NCI-H446 (cell line): ENCODE measurements at regions not wholly inside any gene's neighbourhood (a gene's known extent, or its start where the extent isn't known, plus 50 kb on each side); places are given as distances from the start of the nearest gene placed in this dataset.

ENCODE experiments used
- DNase-seq, 2 experiments: peaks; one replicate each; lab custom pipeline; 2025; lab: John Stamatoyannopoulos, UW

DNA sequence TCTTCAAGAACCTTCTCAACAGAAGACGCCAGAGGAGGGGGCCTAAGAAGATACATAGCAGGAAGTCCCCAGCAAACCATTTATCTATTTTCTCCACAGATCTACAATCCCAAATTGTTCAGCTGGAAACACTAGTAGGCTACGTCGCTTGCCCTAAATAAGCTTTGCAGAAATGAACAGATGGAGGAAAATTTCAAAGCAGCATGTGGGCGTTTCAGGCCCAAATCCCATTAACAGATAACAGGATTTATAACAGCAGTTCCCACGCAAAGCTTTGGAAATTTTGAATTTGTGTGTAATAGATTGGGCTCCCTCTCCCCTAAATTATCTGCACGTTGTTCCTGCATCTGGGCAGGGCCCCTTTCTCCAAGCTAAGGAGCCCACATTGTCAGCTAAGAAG is 60.6 kb upstream of the FRMD4A start:
- peak; percentile 2 to 60 for DNase-seq

DNA sequence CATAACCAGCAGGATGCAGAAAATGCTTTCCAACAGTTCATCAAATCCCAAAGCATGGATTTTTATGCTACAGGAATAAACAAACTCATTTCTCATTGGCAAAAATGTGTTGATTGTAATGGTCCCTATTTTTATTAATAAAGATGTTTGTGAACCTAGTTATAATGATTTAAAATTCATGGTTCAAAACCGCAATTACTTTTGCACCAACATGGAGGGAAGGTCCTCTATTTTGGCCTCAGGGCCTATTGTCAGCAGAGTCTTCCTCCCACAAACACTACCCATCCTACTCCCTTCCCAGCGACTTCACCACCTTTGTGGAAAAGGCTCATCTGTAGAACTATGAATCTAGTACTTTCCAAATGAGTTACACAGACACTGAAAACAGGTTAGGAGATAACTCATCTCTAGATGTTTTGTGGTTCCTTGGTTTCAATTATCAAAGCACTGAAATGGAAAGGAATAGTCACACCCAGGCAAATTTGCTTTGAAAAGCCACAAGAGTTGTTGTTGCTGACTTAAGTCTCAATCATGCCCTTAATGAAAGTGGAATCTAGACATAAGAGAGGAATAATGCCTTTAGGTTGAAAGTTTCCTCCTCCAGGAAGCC is 59.4 kb upstream of the FRMD4A start:
- no peak for DNase-seq

DNA sequence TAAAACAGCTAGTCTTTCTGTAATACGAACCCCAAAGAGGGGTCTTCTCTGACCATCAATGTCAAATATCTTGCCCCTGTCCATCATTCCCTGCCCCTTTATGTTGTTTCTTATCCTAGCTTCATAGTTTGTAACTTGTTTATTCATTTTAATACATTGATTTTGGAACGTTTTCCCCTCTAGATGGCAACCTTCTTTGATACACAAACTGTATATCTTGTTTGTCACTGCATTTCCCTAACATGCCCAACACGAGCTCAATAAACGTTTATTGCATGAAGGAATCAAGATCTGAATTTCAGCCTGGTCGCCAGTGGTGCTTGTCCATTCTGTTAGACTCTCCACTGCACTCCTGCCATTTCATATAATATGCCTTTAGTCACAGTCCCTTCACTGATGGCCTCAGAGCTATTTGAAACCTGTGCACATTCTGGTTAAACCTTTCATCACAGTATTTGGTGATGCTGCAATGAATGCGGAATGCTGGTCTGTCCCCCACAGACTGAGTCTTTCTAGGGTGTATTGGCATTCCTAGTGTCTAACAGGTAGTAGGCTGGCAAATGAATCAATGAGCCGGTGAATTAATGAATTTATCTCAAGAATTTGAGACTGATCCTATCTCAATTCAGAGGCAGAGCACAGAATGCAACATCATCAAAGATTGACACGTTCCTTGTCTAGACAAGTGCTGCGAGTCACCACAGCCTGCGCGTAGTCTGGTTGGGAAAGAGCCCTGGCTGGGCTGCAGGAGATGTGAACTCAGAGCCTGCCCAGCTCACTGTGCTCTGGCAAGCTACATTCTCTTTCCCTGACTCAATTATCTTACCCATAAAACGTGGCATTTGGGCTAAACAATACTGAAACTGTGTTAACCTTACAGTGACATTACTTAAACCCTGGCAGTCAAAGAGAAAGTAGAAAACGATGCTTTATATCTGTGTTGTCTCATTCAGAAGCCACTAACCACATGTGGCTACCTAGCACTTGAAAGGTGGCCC is 55.2 kb upstream of the FRMD4A start:
- DNase-seq, result no peak

DNA sequence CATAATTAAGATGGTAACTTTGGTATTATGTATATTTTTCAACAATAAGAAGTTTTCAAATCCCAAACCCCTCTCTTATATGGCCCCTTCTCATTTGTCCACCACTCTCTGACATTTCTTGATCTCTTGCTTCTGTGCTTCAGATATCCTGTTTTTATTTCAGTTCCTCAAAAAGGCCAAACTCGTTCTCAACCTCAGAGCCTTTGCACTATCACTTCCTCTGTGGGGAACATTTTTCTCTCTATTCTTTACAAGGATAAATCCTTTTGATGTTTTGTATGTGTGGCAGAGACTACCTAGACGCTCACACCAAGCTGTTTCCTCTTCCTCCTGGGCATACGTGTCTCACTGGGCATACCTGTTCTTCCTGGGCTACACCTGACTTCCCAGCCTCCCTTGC is 54.2 kb upstream of the FRMD4A start:
- DNase-seq, result no peak

DNA sequence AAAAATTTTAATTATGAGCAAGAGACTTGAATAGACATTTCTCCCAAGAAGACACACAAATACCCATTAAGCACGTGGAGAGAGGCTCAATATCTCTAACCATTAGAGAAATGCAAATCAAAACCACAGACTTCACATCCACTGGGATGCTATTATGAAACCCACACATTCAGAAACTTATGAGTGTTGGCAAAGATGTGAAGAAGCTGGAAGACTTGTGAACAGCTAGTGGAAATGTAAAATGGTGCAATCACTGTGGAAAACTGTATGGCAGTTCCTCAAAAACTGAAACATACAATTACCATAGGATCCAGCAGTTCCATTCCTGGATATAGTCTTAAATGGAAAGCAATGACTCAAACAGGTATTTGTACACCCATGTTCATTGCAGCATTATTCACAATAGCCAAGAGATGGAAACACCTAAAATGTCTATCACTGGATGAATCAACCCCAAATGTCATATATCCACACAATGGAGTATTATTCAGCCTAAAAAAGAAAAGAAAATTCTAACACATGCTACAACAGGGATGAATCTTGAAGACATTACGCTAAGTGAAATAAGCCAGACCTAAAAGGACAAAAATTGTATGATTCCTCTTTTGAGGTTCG is 53.5 kb upstream of the FRMD4A start:
- no peak for DNase-seq

DNA sequence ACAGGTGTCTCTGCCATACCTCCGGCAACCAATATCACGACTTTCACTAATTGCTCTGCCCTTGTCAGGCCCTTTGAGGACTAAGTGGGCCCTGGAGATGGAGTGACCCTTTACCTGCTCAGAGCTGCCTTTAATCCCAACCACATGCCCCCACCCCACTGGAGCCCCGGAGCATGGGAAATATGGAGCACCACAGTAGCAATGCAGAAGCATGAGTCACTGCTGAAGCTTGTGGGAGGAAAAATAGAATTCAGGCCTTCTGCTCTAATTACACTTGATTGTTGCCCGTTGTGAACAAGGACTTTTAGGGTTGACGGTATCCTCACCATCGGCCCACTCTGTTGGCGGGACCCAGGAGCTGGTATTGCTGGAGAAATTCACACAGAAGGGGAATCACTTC is 52.5 kb upstream of the FRMD4A start:
- DNase-seq, result no peak

DNA sequence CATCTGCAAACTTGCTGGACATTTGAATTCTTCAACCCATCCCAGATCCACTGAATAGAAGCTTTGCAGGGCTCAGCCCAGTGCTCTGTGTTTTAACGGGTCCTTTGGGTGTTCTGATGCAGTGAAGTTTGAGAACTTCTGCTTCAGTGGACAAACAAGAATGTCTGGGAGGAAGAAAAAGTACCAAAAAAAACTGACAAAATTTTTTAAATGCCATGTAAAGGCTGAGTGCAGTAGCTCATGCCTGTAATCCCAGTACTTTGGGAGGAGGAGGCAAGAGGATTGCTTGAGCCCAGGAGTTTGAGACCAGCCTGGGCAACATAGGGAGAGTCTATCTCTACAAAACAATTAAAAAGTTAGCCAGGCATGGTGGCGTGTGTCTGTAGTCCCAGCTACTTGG is 51.8 kb upstream of the FRMD4A start:
- DNase-seq, result no peak

DNA sequence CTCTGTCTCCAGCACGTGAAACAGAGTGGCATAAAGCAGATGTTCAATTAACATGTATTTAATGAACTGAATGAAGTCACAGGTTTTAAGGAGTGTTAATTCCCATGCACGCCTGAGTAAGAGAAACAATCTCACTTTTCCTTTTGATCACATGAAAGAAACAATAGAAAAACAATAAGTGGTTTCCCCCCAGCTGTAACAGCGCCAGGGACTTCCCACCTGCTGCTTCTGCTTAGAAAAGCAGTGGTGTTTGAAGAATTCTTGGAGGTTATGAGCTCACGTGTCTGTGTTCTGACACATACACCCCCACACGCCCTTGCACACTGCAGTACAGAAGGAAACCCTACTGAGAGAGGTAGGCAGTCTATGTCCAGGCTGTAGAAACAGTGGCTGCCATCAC is 51.3 kb upstream of the FRMD4A start:
- DNase-seq, result no peak

DNA sequence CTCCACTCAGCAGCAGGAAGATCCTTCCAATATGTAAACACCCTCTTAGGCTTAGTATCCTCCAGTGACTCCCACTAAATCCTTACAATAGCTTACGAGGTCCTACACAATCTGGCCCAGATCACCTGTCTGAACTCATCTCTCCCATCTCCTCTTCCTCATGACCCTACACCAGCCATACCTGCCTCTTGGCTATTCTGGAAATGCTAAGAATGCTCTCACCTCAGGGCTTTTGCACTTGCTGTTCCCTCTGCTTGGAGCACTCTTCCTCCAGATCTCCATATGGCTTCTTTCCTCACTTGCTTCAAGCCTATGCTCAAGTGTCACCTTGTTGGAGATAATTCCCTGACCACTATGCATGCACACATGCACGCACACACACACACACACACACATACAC is 50.8 kb upstream of the FRMD4A start:
- DNase-seq, result no peak

DNA sequence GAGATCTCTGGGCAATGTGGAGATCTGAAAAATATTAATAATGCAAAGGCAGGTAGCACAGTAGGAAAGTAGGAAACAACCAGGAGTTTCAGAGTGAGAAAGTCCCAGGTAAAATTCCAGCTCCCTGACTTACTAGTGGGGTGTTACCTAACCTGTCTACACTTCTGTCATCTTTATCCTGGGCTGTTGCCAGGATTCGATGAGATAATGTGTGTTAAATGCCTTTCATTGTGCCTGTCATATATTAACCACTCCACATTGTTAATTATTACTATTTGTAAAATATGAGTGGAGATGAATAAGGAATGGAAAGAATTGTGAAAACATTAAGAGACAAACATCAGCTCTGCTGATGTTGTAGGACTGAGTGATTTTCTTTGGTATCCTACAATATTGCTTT is 50.0 kb upstream of the FRMD4A start:
- DNase-seq, result no peak
